ENCODE measurements at regions not wholly inside any gene's neighbourhood (a gene's known extent, or its start where the extent isn't known, plus 50 kb on each side); places are given as distances from the start of the nearest gene placed in this dataset.

GRCh38 chr16:85316321-85316919 is 204.1 kb upstream of the CIBAR2 start (continued):
- peak; percentile 67 for TF ChIP-seq MNT (IDR thresholded peaks at IDR 0.05)
- peak; percentile 60; the same call in 1 of the 2 replicates for TF ChIP-seq NR0B2 (CRISPR knock-in tag; IDR thresholded peaks at IDR 0.05)
- TF ChIP-seq ZNF691 (CRISPR knock-in tag; IDR thresholded peaks at IDR 0.05; ENCODE audit: borderline replicate concordance, low read depth), result 0 out of 2 replicates have a peak, but pooled peaks have one; percentile 39
- peak; percentile 35; the same call in 1 of the 2 replicates for TF ChIP-seq FOXA3 (CRISPR knock-in tag; IDR thresholded peaks at IDR 0.05)
- TF ChIP-seq ZFP41 (CRISPR knock-in tag; IDR thresholded peaks at IDR 0.05; ENCODE audit: borderline replicate concordance), result no peak
- TF ChIP-seq BRF2 (CRISPR knock-in tag; IDR thresholded peaks at IDR 0.05), result peak; percentile 28; the same call in 1 of the 2 replicates
- TF ChIP-seq KLF15 (CRISPR knock-in tag; IDR thresholded peaks at IDR 0.05; ENCODE audit: borderline replicate concordance), result no peak
- TF ChIP-seq HNF1B (CRISPR knock-in tag; IDR thresholded peaks at IDR 0.05), result no peak
- TF ChIP-seq ZNF318 (CRISPR knock-in tag; IDR thresholded peaks at IDR 0.05), result no peak
- TF ChIP-seq ARHGAP35 (CRISPR knock-in tag; IDR thresholded peaks at IDR 0.05; ENCODE audit: borderline replicate concordance), result no peak
- peak; percentile 68; the same call in 1 of the 2 replicates for TF ChIP-seq TOPORS (CRISPR knock-in tag; IDR thresholded peaks at IDR 0.05)
- no peak for TF ChIP-seq CREBL2 (CRISPR knock-in tag; IDR thresholded peaks at IDR 0.05; ENCODE audit: borderline replicate concordance)
